HG03432 (cell line): ENCODE measurements at regions not wholly inside any gene's neighbourhood (a gene's known extent, or its start where the extent isn't known, plus 50 kb on each side); places are given as distances from the start of the nearest gene placed in this dataset.
A peak's percentile ranks its signal among the peaks of the same experiment; 100 is the strongest.
"Not testable (repeated sequence)": the region's sequence is repeated elsewhere in the genome, so short reads cannot be mapped to it uniquely, and the experiment has no call there.

Experiments used
- ATAC-seq: cut with Tn5 transposase; IDR thresholded peaks from one replicate; pipeline ENCODE4 v1.9.1; 2021; ENCODE audit warnings: mild to moderate bottlenecking, moderate library complexity; ENCODE audit not compliant: unreplicated experiment

DNA sequence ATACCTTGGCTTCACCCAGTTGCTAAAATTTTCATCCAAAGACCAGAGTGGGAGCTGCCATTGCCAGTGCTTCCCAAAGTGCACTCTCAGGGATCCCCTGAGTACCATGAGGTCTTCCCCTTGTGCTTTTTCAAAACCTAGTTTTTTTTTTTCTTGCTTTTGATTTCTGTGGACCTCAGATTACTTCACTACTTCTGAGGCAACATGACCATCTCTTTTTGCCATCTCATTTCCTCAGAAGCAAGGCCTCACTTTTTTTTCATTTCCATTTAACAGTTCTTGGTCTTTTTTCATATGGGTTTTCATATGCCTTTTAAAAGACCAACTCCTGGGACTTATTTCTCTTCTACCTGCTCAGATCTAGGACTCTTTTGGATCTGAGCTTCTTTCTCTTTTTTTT, 64.1 kb upstream of the MMS22L start:
- ATAC-seq = no peak

GRCh38 chr6:97361286-97361685, 78.3 kb upstream of the MMS22L start:
- no peak for ATAC-seq

DNA sequence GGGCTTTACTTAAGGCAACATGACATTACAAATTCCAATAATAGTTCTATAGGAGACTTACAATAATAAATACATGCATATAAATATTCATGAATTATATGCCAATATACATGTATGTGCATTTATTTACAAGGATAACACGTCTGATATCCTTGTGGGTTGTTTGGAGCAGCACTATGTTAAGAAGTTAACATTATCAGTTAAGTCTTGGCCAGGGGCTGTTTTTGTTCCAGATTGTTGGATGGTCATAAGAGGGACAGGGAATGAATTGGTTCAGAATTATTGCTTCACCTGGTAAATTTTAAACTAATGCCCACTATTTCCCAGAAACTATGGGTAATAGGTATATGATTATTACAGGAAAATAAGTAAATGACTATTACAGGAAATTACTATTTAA, 81.3 kb upstream of the MMS22L start:
- no peak for ATAC-seq

DNA sequence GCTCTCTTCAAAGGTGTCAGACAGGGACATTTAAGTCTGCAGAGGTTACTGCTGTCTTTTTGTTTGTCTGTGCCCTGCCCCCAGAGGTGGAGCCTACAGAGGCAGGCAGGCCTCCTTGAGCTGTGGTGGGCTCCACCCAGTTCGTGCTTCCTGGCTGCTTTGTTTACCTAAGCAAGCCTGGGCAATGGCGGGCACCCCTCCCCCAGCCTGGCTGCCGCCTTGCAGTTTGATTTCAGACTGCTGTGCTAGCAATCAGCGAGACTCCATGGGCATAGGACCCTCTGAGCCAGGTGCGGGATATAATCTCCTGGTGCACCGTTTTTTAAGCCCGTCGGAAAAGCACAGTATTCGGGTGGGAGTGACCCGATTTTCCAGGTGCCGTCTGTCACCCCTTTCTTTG, 99.1 kb upstream of the MMS22L start:
- not testable (repeated sequence) for ATAC-seq

DNA sequence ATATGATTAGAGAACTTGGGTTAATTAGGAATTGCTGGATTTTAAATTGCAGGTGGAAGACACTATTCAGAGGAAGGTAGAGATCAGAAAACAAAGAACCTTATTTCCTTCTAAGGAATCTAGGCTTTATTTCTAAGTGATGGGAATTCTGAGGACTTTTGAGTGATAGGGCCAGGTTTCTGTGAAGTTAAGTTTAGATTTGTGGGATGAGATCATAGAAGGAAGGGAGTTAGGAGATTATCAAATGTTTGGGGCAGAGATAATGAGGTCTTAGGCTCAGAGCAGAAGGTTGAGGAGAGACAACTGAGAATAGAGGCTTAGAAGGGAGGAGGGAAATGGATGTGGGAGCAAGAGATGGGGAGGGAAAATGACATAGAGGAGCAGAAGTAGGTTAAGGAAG, 109.7 kb upstream of the MMS22L start:
- ATAC-seq = no peak

DNA sequence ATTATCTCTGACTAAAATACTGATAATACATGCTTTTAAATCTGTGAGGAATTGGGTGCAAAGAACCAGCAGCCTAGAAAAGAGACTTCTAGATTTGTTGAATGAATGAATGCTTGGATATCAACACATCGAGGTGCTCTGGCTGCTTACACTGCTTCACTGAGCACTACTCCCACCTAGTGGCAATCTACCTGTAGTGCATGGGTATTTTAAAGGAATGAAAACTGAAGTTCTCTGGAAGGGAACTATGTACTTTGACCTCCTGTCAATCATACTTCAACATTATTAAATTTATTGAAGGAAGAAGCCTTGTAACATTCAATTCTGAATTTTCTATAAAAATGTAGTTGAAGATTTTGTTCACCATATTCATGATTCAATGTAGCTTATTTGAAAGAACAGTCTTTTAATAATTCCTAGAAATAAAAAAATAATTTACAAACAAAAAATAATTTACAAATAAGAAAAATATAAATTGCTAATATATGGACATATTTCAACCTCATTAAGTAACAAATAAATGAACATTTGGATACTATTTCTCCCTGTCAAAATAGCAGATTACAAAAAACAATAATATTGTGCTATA, 111.2 kb upstream of the MMS22L start:
- ATAC-seq = peak; percentile 87

GRCh38 chr6:97396880-97397279, 113.9 kb upstream of the MMS22L start:
- no peak for ATAC-seq

GRCh38 chr6:97399208-97399607, 116.2 kb upstream of the MMS22L start:
- ATAC-seq = no peak

DNA sequence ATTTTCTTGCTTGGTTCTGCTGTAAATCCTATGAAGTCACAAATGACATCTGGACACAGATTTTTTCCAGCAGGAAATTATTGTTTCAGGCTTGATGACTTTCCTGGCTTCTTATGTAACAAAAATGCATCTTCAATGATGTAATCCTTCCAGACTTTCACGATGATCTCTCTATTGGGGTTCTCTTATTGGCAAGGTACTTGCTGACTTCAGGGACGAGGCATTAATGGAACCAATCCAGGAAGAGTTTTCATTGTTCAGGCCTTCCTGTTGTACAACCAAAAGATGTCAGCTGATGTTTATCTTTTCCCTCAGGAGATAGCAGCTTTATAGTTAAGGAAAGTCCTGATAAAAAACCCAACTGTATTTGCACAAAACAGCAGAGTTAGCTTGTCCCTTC, 118.5 kb upstream of the MMS22L start:
- ATAC-seq = no peak

- no peak for ATAC-seq
These were observed 122.9 kb upstream of the MMS22L start for GRCh38 chr6:97405818-97406409.

DNA sequence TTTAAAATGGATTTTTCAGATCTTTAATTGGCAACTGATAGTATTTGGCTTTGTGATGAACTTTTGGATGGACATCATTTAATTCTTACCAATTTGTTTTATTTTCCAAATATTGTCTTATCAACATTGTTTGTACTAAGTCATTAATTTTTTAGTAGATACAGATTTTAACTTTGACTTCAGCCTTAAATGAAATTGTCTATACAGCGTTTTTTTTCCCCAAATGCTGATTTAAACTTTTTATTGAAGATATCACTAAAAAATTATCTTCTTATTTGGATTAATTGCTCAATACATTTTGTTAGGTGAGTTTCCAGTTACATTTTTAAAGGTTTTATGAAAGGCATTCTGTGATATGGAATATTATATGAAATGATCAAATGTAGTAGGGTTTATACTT, 123.6 kb upstream of the MMS22L start:
- ATAC-seq = no peak

DNA sequence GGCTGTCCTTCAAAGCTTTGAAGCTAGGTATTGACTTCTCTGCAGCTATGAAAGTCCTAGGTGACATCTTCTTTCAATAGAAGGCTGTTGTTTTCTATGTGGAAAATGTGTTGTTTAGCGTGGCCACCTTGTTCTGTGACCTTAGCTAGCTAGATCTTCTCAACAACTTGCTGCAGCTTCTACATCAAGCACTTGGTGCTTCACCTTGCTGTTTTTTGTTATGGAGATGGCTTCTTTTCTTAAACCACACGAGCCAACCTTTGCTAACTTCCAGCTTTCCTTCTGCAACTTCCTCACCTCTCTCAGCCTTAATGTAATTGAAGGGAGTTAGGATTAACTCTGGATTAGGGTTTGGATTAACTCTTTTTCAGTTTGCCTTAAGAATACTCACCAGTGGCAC, 128.6 kb upstream of the MMS22L start:
- no peak for ATAC-seq

GRCh38 chr6:97412511-97412910, 129.5 kb upstream of the MMS22L start:
- no peak for ATAC-seq

GRCh38 chr6:97422171-97422570, 139.2 kb upstream of the MMS22L start:
- no peak for ATAC-seq

- ATAC-seq = no peak
These were observed 140.2 kb upstream of the MMS22L start for GRCh38 chr6:97423190-97423589.

- peak; percentile 88 for ATAC-seq
These were observed 144.6 kb upstream of the MMS22L start for GRCh38 chr6:97427648-97428047.

DNA sequence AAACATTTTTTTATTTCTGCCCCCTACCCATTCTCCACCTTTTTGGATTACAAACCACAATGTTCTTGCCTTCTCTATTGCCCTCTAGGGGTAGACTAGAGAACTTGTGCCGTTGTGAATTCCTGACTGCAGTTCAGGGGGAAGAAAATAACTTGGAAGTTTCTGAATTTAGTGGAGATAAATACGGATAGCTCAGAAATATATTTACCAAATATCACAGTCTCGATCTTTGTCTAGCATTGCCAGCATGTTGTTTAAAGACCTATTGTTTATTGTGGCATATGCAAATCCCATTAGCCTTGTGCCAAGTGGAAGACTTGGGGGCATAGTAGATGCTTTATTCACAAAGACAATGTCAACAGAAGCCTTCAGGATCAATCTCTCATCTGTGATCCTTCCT, 154.1 kb upstream of the MMS22L start:
- peak; percentile 67 for ATAC-seq

- peak; percentile 58 for ATAC-seq
These were observed 155.1 kb upstream of the MMS22L start for GRCh38 chr6:97438011-97438671.

GRCh38 chr6:97440590-97441176, 157.7 kb upstream of the MMS22L start:
- peak; percentile 47 for ATAC-seq

DNA sequence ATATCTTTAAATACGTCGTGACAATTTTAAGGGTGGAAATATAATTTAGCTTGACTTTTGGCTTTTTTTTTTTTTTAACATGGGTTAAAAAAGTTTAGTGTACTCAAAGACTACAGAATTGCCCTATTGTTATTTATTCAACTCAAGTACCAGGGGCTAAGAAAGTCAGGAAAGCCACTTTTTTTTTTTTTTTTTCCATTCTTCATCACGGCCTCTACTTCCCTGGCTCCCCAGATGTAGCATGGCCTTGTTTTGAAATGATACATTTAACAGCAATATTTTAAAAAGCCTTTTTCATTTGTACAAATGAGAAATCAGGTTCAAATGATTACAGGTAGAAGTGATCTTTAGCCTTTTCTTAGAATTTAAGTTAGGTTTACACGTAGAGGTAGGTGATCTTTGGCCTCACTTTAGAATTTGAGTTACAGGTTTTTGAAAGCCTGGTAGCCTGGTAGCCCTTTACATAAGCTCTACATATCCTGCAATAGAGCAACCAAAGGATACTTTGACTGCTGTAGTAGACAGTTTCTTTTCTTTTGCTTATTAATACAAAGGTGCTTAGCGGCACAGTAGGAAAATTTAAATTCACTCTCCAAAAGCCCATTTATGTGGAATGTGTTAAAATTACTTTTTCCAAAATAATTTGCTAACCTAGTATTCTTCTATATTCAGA, 160.5 kb upstream of the MMS22L start:
- no peak for ATAC-seq

GRCh38 chr6:97445407-97445806, 162.4 kb upstream of the MMS22L start:
- ATAC-seq = no peak
